ENCODE measurements at regions not wholly inside any gene's neighbourhood (a gene's known extent, or its start where the extent isn't known, plus 50 kb on each side); places are given as distances from the start of the nearest gene placed in this dataset.

- TF ChIP-seq CTCF (IDR thresholded peaks at IDR 0.05) (no peak), POLR2A (IDR thresholded peaks at IDR 0.05) (no peak)
These were observed 116.6 kb downstream of the TMEM130 start for GRCh38 chr7:98753176-98753575.
